T-helper 2 cell treated with Interferon-gamma antibody and Interleukin-4, amounts not matched to agents 5 μg/mL and 100 μg/mL, for 36 hours (primary cell): ENCODE measurements at regions not wholly inside any gene's neighbourhood (a gene's known extent, or its start where the extent isn't known, plus 50 kb on each side); places are given as distances from the start of the nearest gene placed in this dataset.

ENCODE experiments used
- DNase-seq: peaks from one replicate; pipeline ENCODE4 v3.0.0; 2021; ENCODE audit warnings: low spot score
- H3K27ac Mint-ChIP-seq: one replicate; pipeline ENCODE4 v1.8.0; 2021; ENCODE audit warnings: mild to moderate bottlenecking, mixed read lengths
- H3K27me3 Mint-ChIP-seq: one replicate; pipeline ENCODE4 v1.8.0; 2021; ENCODE audit warnings: low read depth, mixed read lengths
- H3K36me3 Mint-ChIP-seq: one replicate; pipeline ENCODE4 v1.8.0; 2021; ENCODE audit warnings: low read depth, mixed read lengths
- H3K4me1 Mint-ChIP-seq: one replicate; pipeline ENCODE4 v1.8.0; 2021; ENCODE audit warnings: low read depth, mixed read lengths
- H3K4me3 Mint-ChIP-seq: one replicate; pipeline ENCODE4 v1.8.0; 2022; ENCODE audit warnings: mild to moderate bottlenecking, moderate library complexity, mixed read lengths
- H3K9me3 Mint-ChIP-seq: one replicate; pipeline ENCODE4 v1.8.0; 2021; ENCODE audit warnings: mixed read lengths

DNA sequence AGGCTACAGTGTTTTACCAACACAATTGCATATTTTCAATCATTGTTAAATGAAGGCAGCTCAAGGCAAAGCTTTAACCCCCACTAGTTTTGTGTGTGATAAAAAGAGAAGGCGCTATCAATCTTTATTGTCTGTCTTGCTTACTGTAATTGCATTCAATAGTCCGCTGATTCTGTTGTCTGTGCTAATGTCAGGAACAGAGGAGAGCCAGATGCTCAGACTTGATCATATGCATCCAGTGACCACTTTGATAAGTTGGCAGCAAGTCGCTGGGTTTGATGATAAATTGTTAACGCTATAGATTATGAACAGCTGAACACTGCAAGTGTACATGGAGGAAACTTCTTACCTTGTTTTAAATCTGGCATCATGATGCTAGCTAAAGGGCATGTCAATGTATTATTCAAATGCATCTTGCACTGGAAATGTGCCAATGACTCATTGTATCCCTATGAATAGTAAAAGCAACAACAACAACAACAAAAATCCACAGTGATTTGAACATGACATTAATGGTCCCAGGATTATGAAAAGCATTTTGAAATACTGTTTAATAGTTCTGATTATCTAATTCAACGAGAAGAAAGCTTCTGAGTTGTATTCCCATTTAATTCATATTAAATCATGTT, 423.5 kb upstream of the FANCL start:
- no peaks in the 10 kb centered on the region for H3K27me3 Mint-ChIP-seq
- H3K27ac Mint-ChIP-seq = no peak overlapping the region
- no peak overlapping the region for H3K4me3 Mint-ChIP-seq
- H3K36me3 Mint-ChIP-seq = no peaks in the 10 kb centered on the region
- H3K4me1 Mint-ChIP-seq = no peaks in the 10 kb centered on the region
- DNase-seq = no peak
- H3K9me3 Mint-ChIP-seq = no peaks in the 10 kb centered on the region

DNA sequence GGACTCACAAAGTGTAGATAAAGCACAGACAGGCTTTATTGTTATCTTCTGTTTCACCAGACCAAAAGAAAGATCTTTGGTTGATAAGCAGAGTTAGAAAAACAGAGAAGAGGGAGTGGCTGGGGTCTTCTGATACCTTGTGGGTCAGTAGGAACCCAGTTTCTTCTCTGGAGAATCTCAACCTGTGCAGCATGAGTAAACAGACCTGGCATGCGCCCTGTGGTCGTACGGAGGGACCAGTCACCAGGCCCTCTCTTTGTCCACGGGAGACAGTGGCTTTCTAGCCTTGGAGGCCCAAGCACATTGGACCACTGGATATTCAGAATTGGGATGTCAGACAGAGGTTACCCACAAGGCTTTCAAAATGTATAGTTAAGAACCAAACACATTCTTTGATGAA, 418.9 kb upstream of the FANCL start:
- no peaks in the 10 kb centered on the region for H3K4me1 Mint-ChIP-seq
- H3K27me3 Mint-ChIP-seq = no peaks in the 10 kb centered on the region

DNA sequence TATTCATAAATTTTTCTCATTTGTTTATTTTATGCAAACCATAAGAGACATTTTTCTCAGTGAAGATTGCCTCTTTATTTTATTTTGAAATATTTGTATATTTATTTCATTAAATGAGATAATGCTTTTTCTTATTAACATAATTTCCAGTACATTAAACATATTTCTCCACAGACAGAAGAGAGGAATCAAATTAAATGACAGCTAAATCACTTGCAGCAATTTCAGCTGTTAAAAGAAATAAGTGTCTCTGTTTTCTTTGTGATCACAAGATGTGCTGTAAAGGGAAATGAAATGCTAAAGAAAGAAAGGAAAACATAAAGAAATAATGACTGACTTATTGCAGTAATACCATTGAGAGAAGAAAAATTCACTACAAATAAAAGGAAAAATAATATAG, 414.0 kb upstream of the FANCL start:
- H3K27me3 Mint-ChIP-seq = no peaks in the 10 kb centered on the region

More for the DNA sequence above, 418.9 kb upstream of the FANCL start:
- Mint-ChIP-seq H3K36me3 (no peaks in the 10 kb centered on the region), H3K27ac (no peak overlapping the region), H3K9me3 (no peaks in the 10 kb centered on the region), H3K4me3 (no peak overlapping the region)
- no peak for DNase-seq

DNA sequence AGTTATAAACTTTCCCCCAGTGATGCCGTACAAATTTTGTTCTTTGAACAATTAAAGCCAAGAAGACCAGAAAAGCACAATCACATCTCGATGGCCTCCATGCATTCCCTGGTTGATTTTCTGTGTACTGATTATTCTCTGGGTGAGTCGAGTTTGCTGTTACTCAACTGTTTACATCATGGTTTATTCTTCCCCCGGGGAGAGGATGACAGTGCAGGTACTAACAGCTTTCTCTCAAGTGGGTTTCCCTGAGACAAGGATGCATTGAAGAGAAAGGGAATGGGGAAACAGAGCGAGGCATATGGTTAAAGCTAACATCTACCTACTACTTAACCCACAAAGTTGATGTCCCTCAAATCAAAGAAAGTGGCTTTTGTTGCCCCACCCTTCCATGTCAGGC, 410.8 kb upstream of the FANCL start:
- H3K27ac Mint-ChIP-seq = no peak overlapping the region
- no peaks in the 10 kb centered on the region for H3K27me3 Mint-ChIP-seq
- H3K4me3 Mint-ChIP-seq = no peak overlapping the region

More for the DNA sequence above, 414.0 kb upstream of the FANCL start:
- no peak overlapping the region for H3K27ac Mint-ChIP-seq
- H3K9me3 Mint-ChIP-seq = no peaks in the 10 kb centered on the region
- DNase-seq = no peak
- H3K4me1 Mint-ChIP-seq = no peaks in the 10 kb centered on the region
- H3K4me3 Mint-ChIP-seq = no peak overlapping the region
- no peaks in the 10 kb centered on the region for H3K36me3 Mint-ChIP-seq

DNA sequence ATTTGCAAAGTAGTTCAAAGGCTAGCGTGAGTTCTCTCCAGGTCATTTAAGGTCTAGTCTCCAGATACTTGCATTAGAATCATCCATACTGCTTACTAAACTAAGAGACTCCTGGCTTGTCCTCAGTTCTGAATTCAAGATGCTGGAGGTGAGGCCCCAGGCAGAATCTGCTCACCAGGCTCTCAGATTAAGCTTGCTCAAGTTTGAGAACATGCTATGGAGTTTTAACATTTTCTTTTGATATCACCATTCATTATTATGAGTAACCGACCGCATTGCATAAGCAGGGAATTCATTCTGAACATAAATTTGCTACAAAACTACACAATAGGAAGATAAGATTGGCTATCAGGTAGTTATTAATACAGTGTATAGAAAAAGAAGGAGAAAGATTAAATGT, 409.7 kb upstream of the FANCL start:
- H3K4me1 Mint-ChIP-seq = no peaks in the 10 kb centered on the region
- no peak overlapping the region for H3K27ac Mint-ChIP-seq

More for the DNA sequence above, 410.8 kb upstream of the FANCL start:
- Mint-ChIP-seq H3K4me1 (no peaks in the 10 kb centered on the region), H3K9me3 (no peaks in the 10 kb centered on the region), H3K36me3 (no peaks in the 10 kb centered on the region)
- no peak for DNase-seq

DNA sequence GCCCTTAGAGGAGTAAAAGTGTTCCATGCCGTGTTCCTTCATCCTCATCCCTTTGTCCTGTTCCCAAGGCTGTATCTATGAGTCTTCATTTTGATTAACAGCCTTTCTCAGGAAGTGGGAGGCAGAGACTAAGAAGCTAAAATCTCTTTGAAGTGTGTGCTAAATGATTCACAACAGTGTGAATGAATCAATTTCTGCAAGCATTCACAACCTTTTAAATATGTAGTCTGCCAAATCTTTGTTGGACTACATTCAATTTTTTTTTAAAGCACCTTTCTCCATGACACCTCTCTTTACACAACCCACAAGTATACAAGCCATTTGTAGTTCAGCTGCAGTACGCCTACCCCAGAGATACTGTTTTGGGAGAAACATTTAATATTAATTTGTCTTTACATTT, 408.6 kb upstream of the FANCL start:
- DNase-seq = no peak
- Mint-ChIP-seq H3K4me1 (no peaks in the 10 kb centered on the region), H3K27ac (no peak overlapping the region), H3K27me3 (no peaks in the 10 kb centered on the region), H3K4me3 (no peak overlapping the region), H3K9me3 (no peaks in the 10 kb centered on the region), H3K36me3 (no peaks in the 10 kb centered on the region)

More for the DNA sequence above, 409.7 kb upstream of the FANCL start:
- no peaks in the 10 kb centered on the region for H3K27me3 Mint-ChIP-seq
- H3K36me3 Mint-ChIP-seq = no peaks in the 10 kb centered on the region
- DNase-seq = no peak
- no peaks in the 10 kb centered on the region for H3K9me3 Mint-ChIP-seq
- H3K4me3 Mint-ChIP-seq = no peak overlapping the region

DNA sequence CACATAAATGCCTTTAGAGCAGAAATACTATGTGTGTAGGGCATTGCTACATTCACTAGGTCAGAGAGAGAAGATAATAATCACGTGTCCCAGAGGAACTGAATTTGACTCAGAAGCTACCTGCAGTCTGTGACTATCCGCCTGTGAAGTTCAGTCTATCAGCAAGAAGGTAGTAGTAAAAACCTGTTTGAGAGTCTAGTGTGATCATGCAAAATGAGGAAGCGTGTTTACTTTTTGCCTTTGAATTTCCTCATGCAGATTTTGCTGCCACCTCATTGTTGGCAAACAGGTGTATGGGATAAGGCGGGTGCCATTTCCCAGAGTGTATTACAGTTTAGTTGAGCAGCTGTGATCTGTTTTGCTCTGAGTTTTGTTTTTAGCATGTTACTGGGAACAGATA, 403.9 kb upstream of the FANCL start:
- Mint-ChIP-seq H3K27ac (no peak overlapping the region), H3K9me3 (no peaks in the 10 kb centered on the region), H3K4me3 (no peak overlapping the region), H3K27me3 (no peaks in the 10 kb centered on the region), H3K4me1 (no peaks in the 10 kb centered on the region), H3K36me3 (no peaks in the 10 kb centered on the region)
- no peak for DNase-seq

DNA sequence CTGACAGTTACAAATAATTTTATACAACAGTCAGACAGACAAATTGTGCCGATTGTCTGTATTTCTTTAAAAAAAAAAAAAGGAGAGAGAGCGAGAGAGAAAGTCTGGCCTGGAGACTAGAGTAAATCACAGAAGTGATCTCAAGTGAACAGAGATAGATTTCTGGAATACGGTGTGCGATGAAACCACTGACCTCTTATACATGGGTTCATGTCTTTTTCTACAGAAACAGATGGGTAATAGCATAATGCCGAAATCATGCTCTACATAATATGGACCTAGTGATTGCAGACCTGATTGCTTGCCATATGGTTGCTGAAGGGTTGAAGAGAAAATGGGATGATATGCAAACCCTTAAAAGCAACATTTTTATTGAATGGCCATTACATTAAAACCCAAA, 403.3 kb upstream of the FANCL start:
- Mint-ChIP-seq H3K4me3 (no peak overlapping the region), H3K27ac (no peak overlapping the region), H3K36me3 (no peaks in the 10 kb centered on the region), H3K9me3 (no peaks in the 10 kb centered on the region), H3K27me3 (no peaks in the 10 kb centered on the region), H3K4me1 (no peaks in the 10 kb centered on the region)
- no peak for DNase-seq

DNA sequence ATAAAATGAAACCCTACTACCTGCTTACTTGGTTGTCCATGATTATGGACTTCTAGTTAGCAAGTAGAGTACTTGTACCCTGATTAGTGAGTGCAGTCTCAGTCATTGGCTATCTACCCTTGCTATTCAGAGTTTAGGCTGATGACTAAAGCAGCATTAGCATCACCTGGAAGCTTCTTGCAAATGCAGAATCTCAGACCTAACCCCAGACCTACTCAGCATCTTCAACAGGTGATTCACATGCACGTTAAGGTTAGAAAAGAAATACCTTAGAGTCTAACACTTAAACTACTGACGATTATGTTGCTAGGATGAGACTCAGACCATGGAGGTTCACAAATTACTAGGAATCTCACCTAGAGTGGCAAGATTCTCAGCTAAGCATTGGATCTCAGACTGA, 399.9 kb upstream of the FANCL start:
- no peaks in the 10 kb centered on the region for H3K27me3 Mint-ChIP-seq
- no peaks in the 10 kb centered on the region for H3K9me3 Mint-ChIP-seq
- H3K4me3 Mint-ChIP-seq = no peak overlapping the region
- no peak overlapping the region for H3K27ac Mint-ChIP-seq
- H3K4me1 Mint-ChIP-seq = no peaks in the 10 kb centered on the region
- no peaks in the 10 kb centered on the region for H3K36me3 Mint-ChIP-seq
- no peak for DNase-seq

DNA sequence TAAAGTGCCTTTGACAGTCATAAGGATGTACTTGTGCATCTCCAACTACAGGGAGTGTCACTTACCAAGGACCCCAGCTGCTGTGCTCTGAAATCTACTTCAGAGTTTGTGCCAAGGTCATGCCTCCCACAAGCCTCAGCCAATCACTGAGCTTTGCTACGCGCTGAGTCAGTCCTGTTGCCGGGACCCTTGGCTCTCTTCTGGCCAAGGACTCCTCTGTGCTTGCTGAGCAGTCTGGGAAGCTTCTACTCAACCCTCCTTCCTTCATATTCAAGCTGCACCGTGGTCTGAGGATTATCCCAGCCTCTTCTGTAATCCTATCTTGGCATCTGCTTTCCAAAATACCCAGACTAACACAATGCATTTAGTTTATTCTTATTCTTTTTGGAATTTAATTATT, 398.9 kb upstream of the FANCL start:
- Mint-ChIP-seq H3K36me3 (no peaks in the 10 kb centered on the region), H3K4me1 (no peaks in the 10 kb centered on the region), H3K4me3 (no peak overlapping the region), H3K27me3 (no peaks in the 10 kb centered on the region), H3K9me3 (no peaks in the 10 kb centered on the region), H3K27ac (no peak overlapping the region)
- no peak for DNase-seq

DNA sequence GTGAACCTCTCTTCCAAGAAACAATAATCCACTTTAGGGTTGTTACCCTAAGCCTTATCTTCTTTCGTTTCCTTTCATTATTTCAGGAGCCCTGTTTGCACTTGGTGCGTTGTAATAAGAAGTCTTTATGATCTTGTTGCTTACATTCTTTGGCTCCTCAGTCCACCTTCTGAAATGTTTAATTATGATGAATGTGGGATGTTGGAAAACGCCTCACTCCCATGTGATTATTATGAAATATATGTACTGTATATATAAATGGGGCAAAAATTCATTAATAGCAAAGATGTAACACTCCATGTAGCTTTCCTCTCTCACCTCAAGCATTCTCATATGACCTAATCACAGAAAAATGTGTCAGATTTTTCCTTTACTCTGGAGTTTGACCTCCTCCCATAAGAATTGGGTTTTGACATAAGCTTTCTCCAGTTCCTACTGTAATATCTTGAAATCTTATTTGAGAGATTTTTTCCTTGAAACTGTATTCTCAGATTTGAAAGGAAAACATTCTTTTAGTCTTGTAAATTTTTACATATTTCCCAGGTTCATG, 397.2 kb upstream of the FANCL start:
- no peak overlapping the region for H3K4me3 Mint-ChIP-seq
- H3K27ac Mint-ChIP-seq = no peak overlapping the region
- H3K4me1 Mint-ChIP-seq = no peaks in the 10 kb centered on the region
- no peaks in the 10 kb centered on the region for H3K9me3 Mint-ChIP-seq
- DNase-seq = no peak
- no peaks in the 10 kb centered on the region for H3K36me3 Mint-ChIP-seq
- no peaks in the 10 kb centered on the region for H3K27me3 Mint-ChIP-seq

DNA sequence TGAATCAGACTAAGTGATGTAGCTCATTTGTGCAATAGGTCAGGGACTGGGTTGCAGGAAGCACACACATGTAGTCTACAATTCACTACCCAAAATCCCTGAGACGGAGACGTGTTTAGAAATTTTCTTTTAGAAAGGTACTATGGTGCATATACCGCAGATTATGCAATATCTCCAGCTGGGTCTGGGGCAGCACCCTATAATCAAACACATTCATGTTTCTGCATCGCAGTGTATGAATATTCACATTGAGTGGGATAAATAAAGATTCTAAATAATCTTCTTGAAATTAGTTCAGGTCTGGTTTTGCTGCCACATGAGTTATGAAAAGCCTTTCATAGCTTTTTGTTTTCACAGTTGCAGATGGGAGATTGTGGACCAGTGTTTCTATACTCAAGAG, 395.7 kb upstream of the FANCL start:
- H3K4me1 Mint-ChIP-seq = no peaks in the 10 kb centered on the region
- H3K27me3 Mint-ChIP-seq = no peaks in the 10 kb centered on the region
- no peaks in the 10 kb centered on the region for H3K36me3 Mint-ChIP-seq
- no peak overlapping the region for H3K4me3 Mint-ChIP-seq
- DNase-seq = no peak
- no peak overlapping the region for H3K27ac Mint-ChIP-seq
- no peaks in the 10 kb centered on the region for H3K9me3 Mint-ChIP-seq

DNA sequence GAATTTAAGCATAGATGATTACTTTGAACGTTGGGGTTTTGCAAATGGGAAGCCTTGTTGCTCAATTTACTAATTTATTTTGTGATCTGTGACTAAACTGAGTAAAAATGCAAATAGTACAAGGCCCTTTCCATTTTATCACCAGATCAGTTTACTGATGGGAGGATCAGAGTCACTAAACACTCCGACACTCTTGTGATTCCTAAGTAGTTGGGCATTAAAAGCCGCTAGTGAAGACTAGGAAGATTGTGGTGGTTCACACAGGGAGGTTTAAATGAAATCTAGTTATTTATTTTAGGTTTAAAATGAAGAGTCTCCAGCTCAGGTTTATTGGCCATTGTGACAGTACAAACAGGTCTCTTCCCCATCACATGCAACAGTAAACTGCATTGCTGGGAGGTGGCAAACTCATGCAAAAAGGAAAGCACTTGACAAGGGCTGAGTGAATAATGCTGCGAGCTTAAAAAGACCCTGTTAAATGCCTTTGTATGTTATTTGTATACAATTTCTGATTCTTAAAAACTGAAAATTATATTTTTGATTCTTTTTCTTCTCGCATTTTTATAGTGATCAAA, 394.8 kb upstream of the FANCL start:
- no peak for DNase-seq
- Mint-ChIP-seq H3K9me3 (no peaks in the 10 kb centered on the region), H3K4me3 (no peak overlapping the region), H3K27ac (no peak overlapping the region), H3K36me3 (no peaks in the 10 kb centered on the region), H3K4me1 (no peaks in the 10 kb centered on the region), H3K27me3 (no peaks in the 10 kb centered on the region)

DNA sequence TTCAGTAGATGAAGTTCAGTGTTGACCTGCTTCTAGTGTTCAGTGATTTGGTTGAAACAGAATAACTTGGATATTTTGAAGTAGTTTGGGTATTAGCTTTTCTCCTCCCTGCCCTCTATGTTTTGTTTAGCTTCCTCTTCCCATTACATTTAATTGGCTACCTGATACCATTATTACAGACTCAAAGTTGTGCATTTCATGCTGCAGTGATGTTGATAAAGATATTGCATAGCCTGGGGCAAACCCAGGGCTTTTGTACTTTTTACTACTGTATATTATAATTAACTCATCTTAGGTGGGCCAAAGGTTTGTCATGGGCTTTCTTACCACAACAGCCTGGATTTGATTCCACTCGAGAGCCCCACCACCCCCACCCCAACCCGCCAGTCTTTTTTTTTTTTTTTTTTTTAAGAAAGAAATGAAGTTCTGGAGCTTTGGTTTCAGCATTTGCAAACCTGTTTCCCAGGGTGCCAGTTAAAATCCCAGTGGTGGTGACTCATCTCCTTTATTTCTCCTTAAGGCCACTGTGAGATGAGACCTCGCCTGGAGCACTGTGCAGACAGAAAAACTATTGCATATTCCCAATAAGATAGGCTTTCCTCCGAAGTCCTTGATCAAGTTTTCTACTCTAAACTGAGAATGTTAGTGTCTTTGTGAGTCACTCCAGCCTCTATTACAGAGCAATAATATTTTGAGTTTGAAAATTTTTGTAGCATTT, 393.7 kb upstream of the FANCL start:
- DNase-seq = no peak
- H3K4me1 Mint-ChIP-seq = no peaks in the 10 kb centered on the region
- H3K9me3 Mint-ChIP-seq = no peaks in the 10 kb centered on the region
- H3K27me3 Mint-ChIP-seq = no peaks in the 10 kb centered on the region
- no peaks in the 10 kb centered on the region for H3K36me3 Mint-ChIP-seq
- H3K27ac Mint-ChIP-seq = no peak overlapping the region
- H3K4me3 Mint-ChIP-seq = no peak overlapping the region
